GM12874 (cell line): ENCODE measurements at regions not wholly inside any gene's neighbourhood (a gene's known extent, or its start where the extent isn't known, plus 50 kb on each side); places are given as distances from the start of the nearest gene placed in this dataset.

Experiments used
- TF ChIP-seq, protein P1 (sequence below): IDR thresholded peaks from 2 replicates; pipeline ENCODE4 v1.5.1; 2011; ENCODE audit warnings: low read depth, mild to moderate bottlenecking, control low read depth, low read length, moderate library complexity; ENCODE audit not compliant: insufficient read depth

DNA sequence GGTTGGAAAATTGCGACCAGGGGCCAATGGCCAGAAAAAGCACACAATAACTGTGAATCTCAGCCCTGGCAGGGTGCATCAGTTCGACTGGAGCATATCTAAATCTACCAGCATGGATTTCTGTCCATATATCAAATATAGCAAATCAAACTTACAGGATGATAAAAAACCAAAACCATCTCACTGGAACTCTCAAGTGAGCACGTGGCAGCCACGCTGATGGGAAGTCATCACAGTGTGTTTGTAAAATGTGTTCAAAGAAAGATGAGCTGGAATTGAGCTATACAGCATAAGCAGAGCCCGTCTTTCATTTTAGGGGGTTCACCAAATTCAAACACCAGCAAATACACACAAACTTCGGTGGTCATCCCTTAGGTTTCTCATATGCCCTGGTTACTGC, 610.1 kb downstream of the AJAP1 start:
- TF ChIP-seq, protein P1, sequence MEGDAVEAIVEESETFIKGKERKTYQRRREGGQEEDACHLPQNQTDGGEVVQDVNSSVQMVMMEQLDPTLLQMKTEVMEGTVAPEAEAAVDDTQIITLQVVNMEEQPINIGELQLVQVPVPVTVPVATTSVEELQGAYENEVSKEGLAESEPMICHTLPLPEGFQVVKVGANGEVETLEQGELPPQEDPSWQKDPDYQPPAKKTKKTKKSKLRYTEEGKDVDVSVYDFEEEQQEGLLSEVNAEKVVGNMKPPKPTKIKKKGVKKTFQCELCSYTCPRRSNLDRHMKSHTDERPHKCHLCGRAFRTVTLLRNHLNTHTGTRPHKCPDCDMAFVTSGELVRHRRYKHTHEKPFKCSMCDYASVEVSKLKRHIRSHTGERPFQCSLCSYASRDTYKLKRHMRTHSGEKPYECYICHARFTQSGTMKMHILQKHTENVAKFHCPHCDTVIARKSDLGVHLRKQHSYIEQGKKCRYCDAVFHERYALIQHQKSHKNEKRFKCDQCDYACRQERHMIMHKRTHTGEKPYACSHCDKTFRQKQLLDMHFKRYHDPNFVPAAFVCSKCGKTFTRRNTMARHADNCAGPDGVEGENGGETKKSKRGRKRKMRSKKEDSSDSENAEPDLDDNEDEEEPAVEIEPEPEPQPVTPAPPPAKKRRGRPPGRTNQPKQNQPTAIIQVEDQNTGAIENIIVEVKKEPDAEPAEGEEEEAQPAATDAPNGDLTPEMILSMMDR, result no peak

DNA sequence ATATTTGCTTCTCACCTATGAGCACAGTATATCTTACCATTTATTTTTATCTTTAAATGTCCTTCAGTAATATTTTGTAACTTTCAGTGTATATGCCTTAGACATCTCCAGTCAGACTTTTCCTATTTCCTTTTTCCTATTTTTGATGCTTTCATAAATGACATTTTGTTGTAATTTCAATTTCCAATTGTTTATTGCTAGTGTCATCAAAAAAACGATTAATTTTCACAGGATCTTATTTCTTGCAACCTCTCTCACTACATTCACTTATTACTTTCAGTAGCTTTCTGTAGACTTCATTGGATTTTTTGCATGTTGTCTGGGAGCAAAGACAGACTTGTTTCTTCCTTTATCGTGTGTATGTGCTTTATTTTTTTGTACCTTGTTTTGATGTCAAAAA, 602.4 kb downstream of the AJAP1 start:
- TF ChIP-seq, protein P1, result no peak

DNA sequence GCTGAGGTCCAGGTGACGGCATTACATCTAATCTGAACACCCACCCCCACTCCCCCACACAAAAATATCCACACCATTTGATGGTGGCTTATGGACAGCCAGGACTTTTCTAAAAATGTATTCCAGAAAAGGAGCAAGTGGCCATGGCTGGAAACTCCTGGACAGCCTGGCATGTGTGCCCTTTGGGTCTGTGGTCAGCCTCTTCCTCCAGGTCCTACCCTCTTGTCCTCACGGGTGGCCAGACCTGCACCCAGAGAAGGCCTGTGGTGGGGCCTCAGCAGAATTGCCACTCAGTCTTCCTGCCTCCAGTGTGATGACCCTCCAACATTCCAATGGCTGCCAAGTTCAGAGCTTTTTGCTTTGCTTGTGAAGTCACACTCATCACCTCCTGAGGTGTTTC, 600.6 kb downstream of the AJAP1 start:
- TF ChIP-seq, protein P1, result no peak

DNA sequence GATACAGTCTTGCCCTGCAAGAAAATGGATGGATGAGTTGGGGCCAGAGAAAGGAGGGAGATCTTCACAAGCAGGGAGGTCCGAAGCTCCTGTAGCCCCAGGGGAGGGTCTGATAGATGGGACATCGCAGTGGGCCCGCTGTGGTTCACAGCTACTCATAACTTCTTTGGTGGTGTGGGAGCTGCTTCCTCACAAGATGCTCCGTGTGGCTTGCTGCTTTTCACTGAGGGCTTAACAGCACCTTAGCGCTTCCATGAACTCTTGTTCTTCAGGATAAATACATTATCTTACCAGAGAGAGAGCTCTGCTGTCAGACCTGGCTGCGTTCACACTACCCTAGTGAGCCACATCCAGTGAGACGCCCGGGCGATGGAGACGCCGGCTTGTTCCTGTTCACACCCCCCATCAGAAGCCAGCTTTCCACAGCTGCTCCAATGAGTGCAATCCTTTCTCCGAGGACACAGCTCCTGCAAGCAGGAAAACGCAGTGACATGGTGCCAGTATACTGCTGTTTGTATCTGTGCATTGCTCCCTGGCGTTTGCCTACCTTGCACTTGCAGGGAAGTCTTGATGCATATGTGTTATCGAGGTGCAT, 599.8 kb downstream of the AJAP1 start:
- TF ChIP-seq, protein P1, result no peak

DNA sequence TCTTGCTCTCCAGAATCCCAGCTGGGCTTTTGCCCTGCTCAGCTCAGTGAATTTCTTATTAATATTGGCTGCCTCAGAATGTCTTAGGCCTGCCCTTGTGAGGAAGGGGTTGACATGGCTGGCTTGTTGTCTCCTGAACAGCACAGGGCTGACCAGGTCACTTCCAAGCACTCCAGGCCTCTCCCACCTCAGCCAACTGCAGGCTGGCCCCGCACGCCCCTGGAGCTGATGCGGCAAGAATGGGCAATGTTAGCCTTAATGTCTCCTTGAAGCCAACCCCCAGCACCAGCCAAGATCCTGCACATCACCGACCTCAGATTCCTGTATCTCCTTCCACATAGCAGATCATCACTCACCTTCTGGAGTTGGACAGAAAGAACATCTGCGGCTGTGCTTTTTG, 598.6 kb downstream of the AJAP1 start:
- TF ChIP-seq, protein P1, result no peak

DNA sequence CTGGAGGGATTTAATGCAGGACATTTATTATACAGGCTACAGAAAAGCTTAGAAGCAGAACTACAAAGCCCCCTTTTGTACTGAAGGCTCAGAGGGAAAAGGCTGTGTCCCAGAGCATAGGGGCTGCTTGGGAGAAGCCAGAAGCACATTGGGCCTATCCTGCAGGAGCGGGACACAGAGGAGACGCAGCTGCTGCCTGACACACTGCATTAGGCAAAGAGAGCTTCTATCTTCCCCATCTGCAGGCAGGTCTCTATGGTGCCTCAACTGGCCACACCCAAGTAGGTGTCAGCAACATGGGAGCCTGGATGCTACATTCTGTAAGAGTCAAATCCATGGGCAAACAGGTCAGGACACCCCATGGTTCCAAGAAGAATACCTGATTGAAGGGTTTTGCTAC, 595.9 kb downstream of the AJAP1 start:
- TF ChIP-seq, protein P1, result no peak

DNA sequence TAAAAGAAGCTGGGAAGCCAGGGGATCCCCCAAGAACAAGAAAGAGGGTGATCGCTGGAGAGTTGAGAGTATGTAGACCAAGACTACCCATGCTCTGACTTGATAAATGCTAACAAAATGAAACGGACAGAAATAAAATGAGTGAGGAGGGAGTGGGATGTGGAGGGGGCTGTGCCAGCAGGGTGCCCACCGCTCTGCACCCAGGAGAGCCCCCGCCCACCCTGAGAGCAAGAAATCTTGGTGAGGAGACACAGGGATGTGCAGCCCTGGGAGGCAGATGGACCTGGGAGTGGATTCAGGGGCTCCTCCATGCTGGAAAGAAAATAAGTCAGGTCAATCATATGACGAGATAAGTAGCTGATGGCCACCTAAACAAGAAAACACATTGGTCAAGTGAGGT, 590.9 kb downstream of the AJAP1 start:
- TF ChIP-seq, protein P1, result no peak

DNA sequence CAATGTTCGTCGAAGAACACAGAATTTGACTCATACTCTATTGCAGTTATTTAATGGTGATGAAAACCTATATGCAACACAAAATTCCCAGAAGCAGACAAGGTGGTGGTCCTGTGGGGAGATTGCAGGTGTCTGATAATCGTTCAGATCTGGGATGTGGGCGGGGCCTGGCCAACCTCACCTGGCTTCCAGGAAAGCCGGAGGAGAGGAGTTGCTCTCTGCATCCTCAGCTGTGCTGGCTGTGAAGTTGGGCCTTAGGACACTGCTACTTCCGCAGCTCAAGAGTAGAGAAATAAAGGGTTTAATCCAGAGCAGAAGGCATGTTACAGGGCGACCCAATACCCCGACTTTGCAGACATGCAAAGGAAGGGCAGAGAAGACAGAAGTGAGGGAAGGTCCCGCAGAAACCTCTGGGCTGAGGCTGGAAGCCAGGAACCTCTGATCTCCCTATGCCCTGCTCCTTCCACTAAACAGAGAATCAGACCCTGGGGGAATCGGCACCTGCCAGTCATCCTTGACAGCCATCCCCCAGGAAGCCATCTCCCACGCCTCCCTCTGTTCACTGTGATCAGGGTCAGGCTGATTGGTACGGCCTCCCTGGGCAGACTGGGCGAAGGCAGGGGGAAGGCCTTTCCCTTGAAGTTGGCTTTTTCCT, 590.3 kb downstream of the AJAP1 start:
- TF ChIP-seq, protein P1, result no peak
